ENCODE measurements at regions not wholly inside any gene's neighbourhood (a gene's known extent, or its start where the extent isn't known, plus 50 kb on each side); places are given as distances from the start of the nearest gene placed in this dataset.

DNA sequence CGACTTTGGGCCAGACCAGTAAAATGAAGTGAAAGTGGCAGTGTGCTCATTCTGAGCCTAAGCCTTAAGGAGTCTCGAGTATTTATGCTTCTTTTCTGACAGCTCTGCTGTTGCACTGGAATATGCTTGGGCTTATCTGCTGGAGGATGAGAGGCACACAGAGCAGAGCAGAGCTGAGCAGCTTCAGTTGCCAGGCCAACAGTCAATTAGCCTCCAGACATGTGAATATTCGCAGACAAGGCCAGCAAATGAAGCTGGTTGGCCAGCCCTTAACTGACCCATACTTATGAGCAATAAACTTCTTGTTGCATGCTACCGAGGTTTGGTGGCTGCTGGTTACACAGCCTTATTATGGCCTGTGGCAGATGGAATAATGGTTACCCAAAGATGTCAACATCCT, 203.0 kb upstream of the GEMIN8 start:
- H3K4me2 ChIP-seq (ENCODE audit: insufficient read depth, low read length) = no peak overlapping the region
- no peaks in the 10 kb centered on the region for H3K27me3 ChIP-seq (ENCODE audit: control insufficient read depth in 2 of 2, insufficient read depth in 2 of 2, low read length in 2 of 2)
- H2AFZ ChIP-seq (ENCODE audit: low read depth, low read length) = no peak overlapping the region
- no peaks in the 10 kb centered on the region for H3K36me3 ChIP-seq (ENCODE audit: control insufficient read depth in 2 of 2, extremely low read depth in 1 of 2, insufficient read depth in 2 of 2, low read length in 2 of 2)
- DNase-seq (ENCODE audit: low read depth, low spot score) (no peak), FAIRE-seq (no peak)
- no peak overlapping the region for H3K4me3 ChIP-seq (replicated peaks in 1 of 3; ENCODE audit: insufficient read depth in 1 of 3, low read depth in 1 of 3, low read length in 3 of 3)
- dilution Hi-C loops (cut with MboI; ENCODE audit: extremely low pct_ligation_motif_present, low sequenced_read_pairs) = no loop called here
- H3K4me1 ChIP-seq (ENCODE audit: control insufficient read depth, extremely low read depth, insufficient read depth, low read length) = no peaks in the 10 kb centered on the region
- no peaks in the 10 kb centered on the region for H3K79me2 ChIP-seq (ENCODE audit: control insufficient read depth, insufficient read depth, low read length)
- BruUV-seq (replicated peaks) = no TSS peak
- TF ChIP-seq, protein P1, sequence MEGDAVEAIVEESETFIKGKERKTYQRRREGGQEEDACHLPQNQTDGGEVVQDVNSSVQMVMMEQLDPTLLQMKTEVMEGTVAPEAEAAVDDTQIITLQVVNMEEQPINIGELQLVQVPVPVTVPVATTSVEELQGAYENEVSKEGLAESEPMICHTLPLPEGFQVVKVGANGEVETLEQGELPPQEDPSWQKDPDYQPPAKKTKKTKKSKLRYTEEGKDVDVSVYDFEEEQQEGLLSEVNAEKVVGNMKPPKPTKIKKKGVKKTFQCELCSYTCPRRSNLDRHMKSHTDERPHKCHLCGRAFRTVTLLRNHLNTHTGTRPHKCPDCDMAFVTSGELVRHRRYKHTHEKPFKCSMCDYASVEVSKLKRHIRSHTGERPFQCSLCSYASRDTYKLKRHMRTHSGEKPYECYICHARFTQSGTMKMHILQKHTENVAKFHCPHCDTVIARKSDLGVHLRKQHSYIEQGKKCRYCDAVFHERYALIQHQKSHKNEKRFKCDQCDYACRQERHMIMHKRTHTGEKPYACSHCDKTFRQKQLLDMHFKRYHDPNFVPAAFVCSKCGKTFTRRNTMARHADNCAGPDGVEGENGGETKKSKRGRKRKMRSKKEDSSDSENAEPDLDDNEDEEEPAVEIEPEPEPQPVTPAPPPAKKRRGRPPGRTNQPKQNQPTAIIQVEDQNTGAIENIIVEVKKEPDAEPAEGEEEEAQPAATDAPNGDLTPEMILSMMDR (IDR thresholded peaks at IDR 0.05; ENCODE audit: extremely low read depth in 1 of 2, insufficient read depth in 1 of 2, low read depth in 1 of 2, low read length in 2 of 2) = no peak
- TF ChIP-seq EZH2 (IDR thresholded peaks at IDR 0.05; ENCODE audit: borderline replicate concordance, low read depth, low read length, severe bottlenecking) (no peak), POLR2A (IDR thresholded peaks at IDR 0.05; ENCODE audit: low read depth, low read length) (no peak), FOS (IDR thresholded peaks at IDR 0.05; ENCODE audit: borderline replicate concordance, insufficient read depth, low read length) (no peak), JUN (IDR thresholded peaks at IDR 0.05; ENCODE audit: borderline replicate concordance, insufficient read depth, insufficient read length, low read depth) (no peak), GATA2 (IDR thresholded peaks at IDR 0.05; ENCODE audit: insufficient read depth, insufficient read length, low read depth, low read length) (no peak), MYC (IDR thresholded peaks at IDR 0.05; ENCODE audit: low read depth, low read length) (no peak), POLR2AphosphoS5 (IDR thresholded peaks at IDR 0.05; ENCODE audit: insufficient read depth, low read depth, low read length) (no peak)
- TF ChIP-seq, protein P2, sequence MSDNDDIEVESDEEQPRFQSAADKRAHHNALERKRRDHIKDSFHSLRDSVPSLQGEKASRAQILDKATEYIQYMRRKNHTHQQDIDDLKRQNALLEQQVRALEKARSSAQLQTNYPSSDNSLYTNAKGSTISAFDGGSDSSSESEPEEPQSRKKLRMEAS (IDR thresholded peaks at IDR 0.05; ENCODE audit: insufficient read depth, insufficient read length) = no peak
- H3K9me3 ChIP-seq (replicated peaks; ENCODE audit: control insufficient read depth, insufficient read depth, low read length) = no peaks in the 10 kb centered on the region
- intact Hi-C loops (cut with micrococcal nuclease) = no loop called here
- H4K20me1 ChIP-seq (replicated peaks; ENCODE audit: control insufficient read depth, extremely low read depth, insufficient read depth, low read length) = no peaks in the 10 kb centered on the region
- H3K9me1 ChIP-seq (replicated peaks; ENCODE audit: control insufficient read depth, extremely low read depth, insufficient read depth, low read length) = no peaks in the 10 kb centered on the region
- no peak overlapping the region for H3K9ac ChIP-seq (replicated peaks; ENCODE audit: extremely low read depth, insufficient read depth, low read length)
- CTCF ChIA-PET = no interaction called here
- no peak overlapping the region for H3K27ac ChIP-seq (ENCODE audit: insufficient read depth, low read depth, low read length)
- POLR2A ChIA-PET = no interaction called here

Measured in endothelial cell of umbilical vein (primary cell).